Stimulated activated CD8-positive, alpha-beta memory T cell treated with anti-CD3 and anti-CD28 coated beads, Interleukin-4, amount 100 ng/mL, for 48 hours (primary cell): ENCODE measurements at regions not wholly inside any gene's neighbourhood (a gene's known extent, or its start where the extent isn't known, plus 50 kb on each side); places are given as distances from the start of the nearest gene placed in this dataset.
"Not testable (repeated sequence)": the region's sequence is repeated elsewhere in the genome, so short reads cannot be mapped to it uniquely, and the experiment has no call there.

Experiments
- DNase-seq: peaks from one replicate; pipeline ENCODE4 v3.0.0-alpha.2; 2020

DNA sequence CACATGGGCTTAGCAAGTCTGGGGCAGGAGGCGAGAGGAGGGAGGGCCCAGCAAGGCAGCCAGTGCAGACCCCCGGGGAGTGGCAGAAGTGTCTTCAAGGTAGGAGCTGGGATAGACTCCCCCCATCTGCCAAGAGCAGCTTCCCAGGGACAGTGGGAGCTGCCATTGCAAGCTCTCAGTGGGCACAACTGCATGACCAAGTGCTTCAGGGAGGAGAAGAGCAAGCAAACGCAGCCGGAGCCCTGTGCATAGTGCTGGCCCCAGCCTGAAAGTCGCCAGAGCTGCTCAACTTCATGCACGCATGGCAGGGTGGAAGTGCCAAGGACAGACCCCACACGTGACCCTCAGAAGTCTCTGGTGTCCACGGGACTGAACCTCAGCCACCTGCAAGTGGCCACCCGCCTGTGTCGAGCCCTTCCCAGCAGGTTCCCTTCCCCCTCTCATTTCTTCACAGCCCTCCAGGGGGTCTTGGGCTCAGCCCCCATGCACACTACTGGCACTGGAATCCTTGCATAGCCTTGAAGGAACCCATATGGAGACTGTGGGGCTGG, 89.4 kb downstream of the PLXNA1 start:
- DNase-seq = no peak

DNA sequence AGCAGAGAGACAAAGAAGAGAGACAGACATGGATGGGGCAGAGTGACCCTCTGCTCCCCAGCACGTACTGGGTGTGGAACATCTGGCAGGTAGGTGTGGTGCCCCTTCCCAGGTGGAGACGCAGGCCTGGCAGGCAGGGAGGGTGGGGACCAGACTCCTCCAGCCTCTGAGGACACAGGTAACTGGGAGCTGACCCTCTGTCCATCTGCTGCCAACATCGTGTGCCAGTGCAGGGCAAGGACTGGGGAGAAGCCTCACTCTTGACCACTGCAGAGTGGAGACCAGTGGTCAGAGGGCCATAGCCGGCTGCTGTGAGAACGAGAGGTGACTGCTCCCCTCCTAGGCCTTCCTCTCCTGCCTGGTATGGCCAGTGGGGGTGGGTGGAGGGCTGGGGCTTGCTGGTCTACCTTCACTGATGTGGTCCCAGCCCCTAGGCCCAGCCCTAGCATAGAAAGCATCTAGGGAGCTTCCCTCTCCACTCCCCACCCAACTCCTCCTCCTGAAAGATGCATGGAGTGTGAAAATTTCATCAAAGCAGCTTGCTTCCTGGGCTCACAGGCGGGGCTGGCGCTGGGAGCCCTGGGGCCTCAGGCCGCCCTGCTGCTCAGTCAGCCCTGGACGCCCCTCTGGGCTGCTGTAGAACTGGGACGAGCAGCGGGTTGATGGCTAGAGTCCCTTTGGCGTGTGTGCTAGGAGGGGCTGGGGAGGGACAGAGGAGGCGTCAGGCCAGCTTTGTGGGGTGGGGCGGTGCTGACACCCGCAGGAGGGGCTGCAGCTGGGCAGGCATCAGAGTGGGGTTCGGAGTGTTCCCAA, 90.3 kb downstream of the PLXNA1 start:
- DNase-seq = no peak

DNA sequence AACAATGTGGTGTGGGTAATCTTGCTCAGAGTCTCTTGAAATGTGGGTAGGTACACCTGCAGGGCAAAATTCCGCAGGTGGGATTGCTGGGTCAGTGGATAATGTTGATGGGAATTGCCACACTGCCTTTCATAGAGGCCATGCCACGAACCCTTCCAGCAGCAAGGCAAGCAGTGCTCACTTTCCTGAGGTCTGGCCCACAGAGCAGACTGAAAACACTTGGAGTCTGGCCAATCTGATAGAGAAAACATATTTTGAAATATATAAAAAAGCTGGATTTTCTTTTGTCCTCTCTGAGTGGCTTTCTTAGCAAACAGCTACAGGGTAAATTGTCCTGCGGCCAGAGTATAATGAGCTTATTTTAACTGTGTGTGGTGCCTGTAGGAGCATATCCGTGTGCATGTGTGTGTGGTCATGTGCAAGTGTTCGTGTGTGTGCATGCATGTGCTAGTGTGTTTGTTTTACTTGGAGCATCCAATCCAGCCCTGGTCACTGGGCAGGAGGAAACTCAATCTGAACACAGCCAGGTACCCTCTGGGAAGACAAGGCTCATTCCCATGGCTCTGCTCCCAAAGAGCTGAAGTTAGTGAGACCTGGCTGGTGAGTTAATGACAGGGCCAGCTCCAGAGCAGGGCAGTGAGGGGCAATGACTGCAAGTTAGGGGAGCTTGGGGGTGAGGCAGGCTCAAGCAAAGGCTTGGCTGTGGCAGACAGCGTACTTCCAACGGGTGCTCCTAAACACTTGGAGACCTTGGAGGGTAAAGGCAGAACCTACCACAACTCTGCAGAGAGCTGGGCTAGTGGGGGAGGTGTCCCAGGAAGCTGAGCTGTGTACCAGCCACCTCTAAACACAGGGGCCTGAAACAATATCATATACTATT, 91.3 kb downstream of the PLXNA1 start:
- DNase-seq = no peak

DNA sequence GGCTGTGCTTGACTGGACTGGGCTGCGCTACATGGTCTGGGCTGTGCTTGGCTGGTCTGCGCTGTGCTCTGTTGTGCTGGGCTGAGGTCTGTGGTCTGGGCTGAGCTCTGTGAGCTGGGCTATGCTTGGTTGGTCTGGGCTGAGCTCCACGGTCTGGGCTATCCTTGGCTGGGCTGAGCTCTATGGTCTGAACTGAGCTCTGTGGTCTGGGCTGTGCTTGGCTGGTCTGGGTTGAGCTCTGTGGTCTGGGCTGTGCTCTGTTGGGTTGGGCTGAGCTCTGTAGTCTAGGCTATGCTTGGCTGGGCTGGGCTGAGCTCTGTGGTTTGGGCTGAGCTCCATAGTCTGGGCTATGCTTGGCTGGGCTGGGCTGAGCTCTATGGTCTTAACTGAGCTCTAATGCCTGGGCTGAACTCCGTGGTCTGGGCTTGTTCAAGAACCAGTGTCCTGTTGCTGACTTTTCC, 92.0 kb downstream of the PLXNA1 start:
- DNase-seq = no peak

DNA sequence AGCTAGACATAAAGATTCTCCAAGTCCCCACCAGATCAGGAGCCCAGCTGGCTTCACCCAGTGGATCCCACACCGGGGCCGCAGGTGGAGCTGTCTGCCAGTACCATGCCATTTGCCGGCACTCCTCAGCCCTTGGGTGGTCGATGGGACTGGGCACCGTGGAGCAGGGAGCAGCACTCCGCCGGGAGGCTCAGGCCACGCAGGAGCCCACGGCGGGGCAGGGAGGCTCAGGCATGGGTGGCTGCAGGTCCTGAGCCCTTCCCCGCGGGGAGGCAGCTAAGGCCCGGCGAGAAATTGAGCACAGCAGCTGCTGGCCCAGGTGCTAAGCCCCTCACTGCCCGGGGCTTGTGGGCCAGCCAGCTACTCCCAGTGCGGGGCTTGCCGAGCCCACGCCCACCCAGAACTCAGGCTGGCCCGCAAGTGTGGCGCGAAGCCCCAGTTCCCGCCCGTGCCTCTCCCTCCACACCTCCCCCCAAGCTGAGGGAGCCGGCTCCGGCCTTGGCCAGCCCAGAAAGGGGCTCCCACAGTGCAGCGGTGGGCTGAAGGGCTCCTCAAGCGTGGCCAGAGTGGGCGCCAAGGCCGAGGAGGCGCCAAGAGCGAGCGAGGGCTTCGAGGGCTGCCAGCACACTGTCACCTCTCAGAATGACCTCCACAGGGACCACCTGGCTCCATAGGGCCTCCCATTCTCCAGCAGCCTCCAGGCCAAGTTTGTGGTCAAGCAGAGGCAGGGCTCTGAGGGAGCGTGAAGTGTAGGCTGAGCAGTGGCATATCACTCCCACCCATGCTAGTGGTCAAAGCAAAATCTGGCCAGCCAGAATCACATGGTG, 93.5 kb downstream of the PLXNA1 start:
- DNase-seq = not testable (repeated sequence)

DNA sequence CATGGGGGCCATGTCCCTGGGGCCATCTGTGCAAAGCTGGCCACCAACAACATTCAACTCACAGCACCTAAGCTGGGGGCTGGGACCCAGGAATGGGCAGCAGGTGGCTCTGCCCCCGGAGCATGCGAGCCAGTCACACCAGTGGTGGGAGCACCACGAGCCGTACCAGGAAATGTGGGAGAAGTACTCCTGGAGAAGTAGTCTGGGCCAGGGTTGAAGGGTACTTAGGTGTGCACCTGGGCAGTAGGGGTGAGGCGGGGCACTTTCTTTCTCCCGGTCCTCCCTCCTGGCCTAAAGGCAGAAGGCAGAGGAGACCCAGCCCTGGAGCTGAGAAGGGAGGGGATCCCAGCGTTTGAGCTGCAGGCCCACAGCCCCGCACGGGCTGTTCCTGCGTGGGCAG, 94.2 kb downstream of the PLXNA1 start:
- no peak for DNase-seq

DNA sequence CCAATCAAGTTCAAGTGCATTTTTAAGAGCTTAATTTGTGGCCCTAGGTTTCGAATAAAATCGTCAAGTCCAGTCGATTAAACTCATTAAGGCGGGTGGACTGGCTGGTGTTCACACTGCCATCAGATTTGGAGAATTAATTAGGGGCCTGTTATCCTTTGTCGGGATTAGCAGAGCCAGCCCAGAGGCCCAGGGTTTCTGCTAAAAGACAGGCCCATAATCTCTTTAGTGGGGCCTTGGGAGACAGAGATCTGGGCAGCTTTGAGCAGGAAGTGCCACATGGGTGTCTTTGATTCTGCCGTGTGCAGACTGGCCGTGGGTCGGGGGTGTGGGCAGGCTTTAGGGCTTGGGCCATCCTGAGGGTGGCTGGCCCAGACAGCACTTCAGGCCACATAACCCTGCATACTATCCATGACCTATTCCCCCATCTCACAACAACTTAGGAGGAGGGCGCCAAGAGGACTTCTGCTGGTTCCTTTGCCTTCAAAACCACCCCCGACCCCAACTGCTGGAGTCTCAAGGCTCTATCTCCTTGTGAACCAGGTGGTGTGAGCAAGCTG, 94.7 kb downstream of the PLXNA1 start:
- DNase-seq = no peak

DNA sequence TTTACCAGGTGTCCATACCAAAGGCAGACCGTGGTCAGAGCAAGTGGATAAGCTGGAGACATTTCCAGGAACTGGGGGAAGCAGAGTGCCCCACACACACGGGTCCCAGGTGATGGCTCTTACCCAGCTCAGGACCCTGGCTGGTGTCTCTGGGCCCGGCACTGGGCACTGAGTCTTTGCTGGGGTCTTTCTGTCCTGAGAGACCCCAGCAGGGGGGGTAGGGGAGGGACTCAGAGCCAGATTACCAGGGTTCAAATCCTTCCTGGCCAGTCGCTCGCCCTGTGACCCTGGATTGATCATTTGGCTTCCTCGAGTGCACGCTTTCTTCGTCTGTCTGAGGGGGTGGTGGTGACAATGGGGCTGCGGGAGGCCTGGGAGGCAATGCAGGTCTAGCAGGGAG, 95.7 kb downstream of the PLXNA1 start:
- no peak for DNase-seq

DNA sequence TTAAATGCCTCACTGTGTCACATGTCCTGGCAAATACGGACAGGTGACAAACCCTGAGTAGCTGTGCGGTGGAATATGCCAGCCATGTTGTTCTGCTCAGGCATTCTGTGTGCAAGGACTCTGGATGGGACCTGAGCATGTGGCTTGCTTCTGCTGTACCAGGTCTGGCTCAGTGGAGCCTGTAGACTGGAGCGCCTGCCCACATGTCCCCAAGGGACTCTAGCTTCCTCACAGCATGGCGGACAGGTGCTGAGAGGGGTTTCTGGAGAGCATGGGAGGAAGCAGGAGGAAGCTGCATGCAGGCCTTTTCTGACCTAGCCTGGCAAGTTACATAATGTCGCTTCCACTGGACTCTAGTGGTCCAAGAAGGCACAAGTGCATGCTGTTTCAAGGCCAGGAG, 96.3 kb downstream of the PLXNA1 start:
- DNase-seq = no peak

DNA sequence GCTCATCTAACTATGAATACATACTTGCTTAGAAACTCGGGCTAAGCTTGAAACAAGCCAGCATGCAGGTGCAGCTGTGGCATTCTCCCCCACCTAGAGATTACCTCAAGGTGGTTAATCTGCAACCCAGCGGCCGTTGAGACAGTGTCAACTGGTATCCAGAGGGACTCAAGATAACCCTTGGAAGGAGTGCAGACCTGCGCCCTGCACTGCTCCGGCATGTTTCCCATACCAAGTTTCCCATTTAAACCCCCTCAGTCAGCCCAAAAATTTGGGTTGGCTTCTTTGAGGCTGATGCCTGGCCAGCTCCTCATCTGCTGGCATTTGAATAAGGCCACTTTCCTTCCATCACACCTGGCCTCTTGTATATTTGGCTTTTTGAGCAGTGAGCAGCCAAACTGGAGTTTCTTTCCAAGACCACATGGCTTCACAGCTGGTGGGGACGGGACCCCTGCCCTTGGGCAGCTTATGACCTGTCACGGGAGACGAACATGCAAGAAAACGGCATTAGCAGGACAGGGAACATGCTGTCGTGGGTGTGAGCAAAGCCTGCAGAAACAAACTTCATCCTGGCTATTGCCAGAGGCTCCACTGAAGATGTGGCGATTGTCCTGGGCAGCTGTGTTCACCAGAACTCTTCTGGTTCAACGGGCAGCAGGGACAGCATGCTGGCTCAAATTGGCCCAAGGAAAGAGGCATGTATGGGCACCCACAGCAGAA, 98.2 kb downstream of the PLXNA1 start:
- no peak for DNase-seq

DNA sequence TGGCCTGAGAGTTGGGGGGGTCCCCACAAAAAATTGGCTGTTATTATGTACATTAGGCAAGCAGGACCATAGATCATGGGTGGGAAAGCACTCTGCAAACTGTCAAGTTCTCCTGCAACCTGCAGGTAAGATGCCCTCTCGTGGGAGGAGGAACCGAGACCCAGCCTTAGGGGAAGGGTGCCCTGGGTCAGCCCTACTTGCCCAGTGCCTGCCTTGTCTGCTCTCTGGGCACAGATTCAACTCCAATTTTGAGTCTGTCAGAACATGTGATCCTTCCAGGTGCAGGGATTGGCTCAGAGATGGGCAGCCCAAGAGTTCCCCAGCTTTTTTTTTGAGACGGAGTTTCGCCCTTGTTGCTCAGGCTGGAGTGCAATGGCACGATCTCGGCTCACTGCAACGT, 99.2 kb downstream of the PLXNA1 start:
- no peak for DNase-seq

DNA sequence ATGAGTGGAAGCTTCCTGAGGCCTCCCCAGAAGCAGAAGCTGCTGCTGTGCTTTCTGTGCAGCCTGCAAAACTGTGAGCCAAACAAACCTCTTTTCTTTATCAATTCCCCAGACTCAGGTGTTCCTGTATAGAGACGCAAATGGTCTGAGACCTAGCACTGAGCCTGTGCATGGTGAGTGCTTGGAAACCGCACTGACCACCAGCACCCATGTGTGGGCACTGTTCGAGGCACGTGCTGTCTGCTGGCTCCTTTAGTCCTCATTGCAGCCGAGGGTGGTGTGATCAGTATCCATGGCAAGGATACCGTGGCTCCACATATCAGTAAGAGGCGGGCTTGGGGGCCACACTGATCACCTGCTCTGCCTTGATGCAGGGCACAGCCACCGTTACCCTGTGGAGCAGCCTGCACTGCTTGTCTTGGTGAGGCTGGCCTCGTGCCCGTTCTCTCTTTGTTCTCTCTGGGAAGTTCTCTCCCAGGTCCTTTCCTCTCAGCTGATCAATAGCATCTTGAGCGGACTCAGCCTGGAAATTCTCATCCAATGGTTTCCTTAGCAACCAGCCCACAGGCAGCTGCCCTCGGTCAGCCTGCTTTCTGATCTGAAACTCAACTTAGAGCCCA, 101.0 kb downstream of the PLXNA1 start:
- no peak for DNase-seq

DNA sequence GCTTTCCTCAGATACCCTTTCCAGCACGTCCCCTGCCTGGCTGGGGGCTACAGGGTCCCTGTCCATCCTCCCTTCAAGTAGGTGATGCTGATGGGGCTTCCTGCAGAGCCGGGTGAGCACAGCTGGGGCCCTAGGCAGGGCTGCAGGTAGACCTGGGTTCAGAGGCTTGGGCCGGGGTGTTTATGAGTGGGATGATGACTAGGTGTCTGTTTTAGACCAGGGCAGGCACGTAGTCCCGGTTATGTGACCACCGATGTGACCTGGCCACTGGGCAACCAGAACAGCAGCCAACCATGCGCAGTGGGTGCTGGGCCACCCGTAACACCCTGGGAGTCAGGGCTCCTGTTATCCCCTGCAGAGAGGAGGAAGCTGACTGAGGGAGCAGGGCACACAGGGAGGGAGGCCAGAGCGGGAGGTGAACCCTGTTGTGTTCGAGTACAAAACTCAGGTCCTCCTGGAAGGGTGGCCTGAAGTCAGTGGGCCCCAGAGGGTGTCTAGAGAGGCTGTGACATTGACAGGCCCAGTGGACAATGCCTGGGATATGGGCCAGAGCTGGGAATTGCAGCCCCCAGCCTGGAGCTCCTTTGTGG, 101.6 kb downstream of the PLXNA1 start:
- DNase-seq = no peak

DNA sequence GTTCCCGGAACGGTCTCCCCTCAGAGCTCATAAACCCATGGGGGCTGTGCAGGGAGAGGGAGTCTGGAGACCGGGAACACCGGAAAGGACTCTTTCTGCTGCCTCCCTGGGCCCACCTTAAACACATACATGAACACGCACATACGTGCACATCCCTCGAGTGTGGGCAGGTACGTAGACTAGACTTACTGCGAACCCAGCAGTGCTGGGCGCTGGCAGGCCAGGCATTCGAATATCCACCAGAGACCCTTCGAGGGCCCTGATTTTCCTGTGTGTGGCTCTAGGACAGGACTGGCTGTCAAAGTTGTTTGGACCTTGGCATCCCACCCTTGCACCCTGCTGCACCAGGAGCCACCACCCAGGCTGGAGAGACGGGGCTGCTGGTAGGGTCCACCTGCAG, 102.7 kb downstream of the PLXNA1 start:
- DNase-seq = no peak

DNA sequence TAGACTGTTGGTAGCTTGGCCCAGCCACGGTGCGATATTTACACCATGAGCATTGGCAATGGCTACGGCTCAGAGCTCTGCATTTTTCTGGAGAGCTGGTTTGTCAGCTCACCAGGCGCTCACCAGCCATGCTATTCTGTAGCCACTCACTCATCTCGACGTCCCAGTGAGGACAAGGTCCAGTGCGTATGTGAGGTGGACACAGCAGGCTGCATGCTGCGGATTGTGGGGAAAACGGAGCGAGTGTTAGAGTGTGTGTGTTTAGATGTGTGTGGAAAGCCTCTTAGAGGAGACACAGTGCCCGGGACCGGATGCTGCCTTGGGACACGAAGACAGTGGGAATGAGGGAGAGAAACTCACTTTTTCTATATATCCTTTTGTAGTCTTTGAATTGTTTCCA, 103.7 kb downstream of the PLXNA1 start:
- DNase-seq = not testable (repeated sequence)

DNA sequence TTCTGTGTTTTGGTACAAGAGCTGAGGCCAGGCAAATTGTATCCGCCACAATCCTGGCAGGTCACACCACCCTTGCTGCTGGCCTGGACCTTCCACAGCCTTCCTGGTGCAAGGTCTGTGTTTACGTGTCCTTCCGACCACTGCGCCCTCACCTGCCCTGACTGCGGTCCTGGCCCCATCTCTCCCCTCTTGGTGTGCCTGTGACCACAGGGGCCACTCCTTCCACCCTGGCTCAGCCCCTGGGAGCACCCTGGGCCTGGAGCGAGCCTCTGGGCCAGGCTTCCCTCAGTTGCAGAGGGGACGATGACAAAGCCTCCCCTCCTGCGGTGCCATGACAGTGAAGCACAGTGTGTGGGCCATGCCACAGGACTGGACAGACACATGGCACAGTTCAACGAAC, 104.5 kb downstream of the PLXNA1 start:
- no peak for DNase-seq

DNA sequence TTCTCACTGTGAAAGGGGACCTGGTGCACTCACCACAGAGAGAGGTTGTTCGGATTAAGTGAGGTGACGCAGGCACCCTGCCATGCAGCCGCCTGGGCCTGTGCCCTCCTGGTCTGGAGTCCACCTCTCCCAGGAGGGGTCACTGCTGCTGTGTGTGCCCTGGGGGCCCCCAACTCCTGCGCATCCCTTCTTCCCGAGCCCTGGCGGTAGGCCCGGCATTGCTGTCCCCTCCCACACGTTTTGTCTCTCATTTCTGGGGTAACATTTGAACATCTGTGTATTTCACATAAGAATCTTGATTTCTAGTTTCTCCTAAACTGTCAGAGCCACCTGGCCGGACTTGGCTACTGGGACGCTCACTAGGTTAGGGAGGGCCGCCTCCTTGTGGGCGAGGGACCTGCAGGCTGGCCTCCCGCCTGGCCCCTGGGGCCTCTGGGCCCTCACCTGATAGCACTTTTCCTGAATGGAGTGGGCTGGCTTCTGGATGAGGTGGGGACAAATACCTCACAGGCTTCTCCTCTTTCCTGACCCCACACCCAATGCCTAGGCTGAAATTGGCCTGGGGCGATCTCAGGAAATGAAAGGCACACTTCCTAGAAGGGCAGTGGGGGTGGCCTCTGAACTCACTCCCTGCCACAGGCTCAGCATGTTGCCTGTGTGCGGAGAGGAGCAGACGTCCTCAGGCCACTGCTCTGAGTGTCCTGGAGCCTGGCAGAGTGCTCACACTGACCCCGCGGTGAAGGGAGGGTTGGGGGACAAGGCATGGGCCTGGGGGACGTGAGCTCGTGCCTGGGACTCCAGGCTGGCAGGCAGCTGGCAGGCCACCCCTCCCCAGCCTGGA, 104.2 kb upstream of the PRR23E start:
- DNase-seq = no peak

DNA sequence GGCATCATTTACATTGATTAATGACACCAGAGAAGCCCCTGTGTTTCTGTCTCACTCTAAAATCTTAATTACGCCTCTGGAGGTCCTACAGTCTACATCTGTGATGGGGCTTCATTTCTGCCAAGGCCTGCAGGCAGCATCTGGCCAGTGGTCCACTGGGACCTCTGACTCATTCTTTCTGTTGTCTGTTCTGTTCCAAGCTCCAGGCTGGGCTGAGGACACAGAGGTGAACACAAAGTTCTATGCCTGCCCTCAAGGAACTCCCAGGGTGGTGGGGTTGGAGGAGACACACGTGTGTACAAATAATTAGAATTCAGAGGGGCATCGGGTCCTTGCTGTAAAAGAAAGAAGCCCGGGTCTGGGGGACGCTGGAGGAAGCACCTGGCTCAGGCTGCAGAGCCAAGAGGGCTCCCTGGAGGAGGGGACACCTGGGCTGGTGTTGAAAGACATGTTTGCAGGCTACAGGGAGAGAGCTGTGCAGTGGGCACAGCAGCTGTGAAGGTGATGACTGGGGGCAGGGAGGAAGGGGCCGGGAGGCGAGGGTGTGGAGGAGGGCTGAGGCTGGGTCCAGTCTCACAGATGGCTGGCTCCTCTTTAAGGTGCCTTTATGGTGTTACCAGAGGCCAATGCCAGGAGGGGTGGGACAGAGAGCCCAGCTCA, 103.3 kb upstream of the PRR23E start:
- DNase-seq = no peak
